ENCODE measurements at regions not wholly inside any gene's neighbourhood (a gene's known extent, or its start where the extent isn't known, plus 50 kb on each side); places are given as distances from the start of the nearest gene placed in this dataset.

- H2AFZ ChIP-seq (ENCODE audit: low read length), result no peak overlapping the region
- H3K79me2 ChIP-seq (ENCODE audit: control insufficient read depth, insufficient read depth, low read length), result no peaks in the 10 kb centered on the region
- no peak overlapping the region for H3K27ac ChIP-seq (ENCODE audit: insufficient read depth, low read length)
- no peaks in the 10 kb centered on the region for H3K4me1 ChIP-seq (ENCODE audit: control insufficient read depth, extremely low read depth, insufficient read depth, low read length)
- H3K4me2 ChIP-seq (ENCODE audit: extremely low read depth, insufficient read depth, low read length), result no peak overlapping the region
- no peak overlapping the region for H3K4me3 ChIP-seq (replicated peaks in 1 of 4; ENCODE audit: control extremely low read depth in 1 of 4, insufficient read depth in 1 of 4, low read depth in 3 of 4, low read length in 4 of 4)
- no peak for TF ChIP-seq EZH2 (IDR thresholded peaks at IDR 0.05; ENCODE audit: low read length, missing control alignments)
- no peak for DNase-seq (ENCODE audit: low read depth in 2 of 2)
- H3K36me3 ChIP-seq (ENCODE audit: control insufficient read depth, insufficient read depth, low read length), result no peaks in the 10 kb centered on the region
- no peaks in the 10 kb centered on the region for H3K27me3 ChIP-seq (ENCODE audit: control insufficient read depth, insufficient read depth, low read length)
- H4K20me1 ChIP-seq (ENCODE audit: control insufficient read depth, extremely low read depth, insufficient read depth, low read length), result no peaks in the 10 kb centered on the region
- H3K9ac ChIP-seq (ENCODE audit: insufficient read depth, low read length), result no peak overlapping the region
- H3K9me3 ChIP-seq (ENCODE audit: control insufficient read depth, insufficient read depth, low read depth, low read length), result no peaks in the 10 kb centered on the region
Measured at GRCh38 chr6:40796260-40797221, 209.4 kb upstream of the LRFN2 start.

GRCh38 chr6:40794586-40794985 is 207.4 kb upstream of the LRFN2 start:
- TF ChIP-seq CTCF (conservative IDR thresholded peaks at IDR 0.05 in 1 of 2, IDR thresholded peaks at IDR 0.05 in 1 of 2; ENCODE audit: low read depth in 1 of 2, low read length in 2 of 2) (no peak), EZH2 (IDR thresholded peaks at IDR 0.05; ENCODE audit: low read length, missing control alignments) (no peak)
- H3K4me2 ChIP-seq (ENCODE audit: extremely low read depth, insufficient read depth, low read length), result no peak overlapping the region
- no peaks in the 10 kb centered on the region for H3K36me3 ChIP-seq (ENCODE audit: control insufficient read depth, insufficient read depth, low read length)
- H3K9ac ChIP-seq (ENCODE audit: insufficient read depth, low read length), result no peak overlapping the region
- no peaks in the 10 kb centered on the region for H3K9me3 ChIP-seq (ENCODE audit: control insufficient read depth, insufficient read depth, low read depth, low read length)
- H3K79me2 ChIP-seq (ENCODE audit: control insufficient read depth, insufficient read depth, low read length), result no peaks in the 10 kb centered on the region
- no peak for DNase-seq (ENCODE audit: low read depth in 2 of 2)
- no peak overlapping the region for H3K4me3 ChIP-seq (replicated peaks in 1 of 4; ENCODE audit: control extremely low read depth in 1 of 4, insufficient read depth in 1 of 4, low read depth in 3 of 4, low read length in 4 of 4)
- H3K27me3 ChIP-seq (ENCODE audit: control insufficient read depth, insufficient read depth, low read length), result no peaks in the 10 kb centered on the region
- H4K20me1 ChIP-seq (ENCODE audit: control insufficient read depth, extremely low read depth, insufficient read depth, low read length), result no peaks in the 10 kb centered on the region
- H3K4me1 ChIP-seq (ENCODE audit: control insufficient read depth, extremely low read depth, insufficient read depth, low read length), result no peaks in the 10 kb centered on the region
- H2AFZ ChIP-seq (ENCODE audit: low read length), result no peak overlapping the region
- no peak overlapping the region for H3K27ac ChIP-seq (ENCODE audit: insufficient read depth, low read length)

GRCh38 chr6:40792183-40792582 is 205.0 kb upstream of the LRFN2 start:
- TF ChIP-seq CTCF (conservative IDR thresholded peaks at IDR 0.05 in 1 of 2, IDR thresholded peaks at IDR 0.05 in 1 of 2; ENCODE audit: low read depth in 1 of 2, low read length in 2 of 2) (no peak), EZH2 (IDR thresholded peaks at IDR 0.05; ENCODE audit: low read length, missing control alignments) (no peak)
- H3K79me2 ChIP-seq (ENCODE audit: control insufficient read depth, insufficient read depth, low read length), result no peaks in the 10 kb centered on the region
- H3K27me3 ChIP-seq (ENCODE audit: control insufficient read depth, insufficient read depth, low read length), result no peaks in the 10 kb centered on the region
- no peak overlapping the region for H3K4me3 ChIP-seq (replicated peaks in 1 of 4; ENCODE audit: control extremely low read depth in 1 of 4, insufficient read depth in 1 of 4, low read depth in 3 of 4, low read length in 4 of 4)
- H2AFZ ChIP-seq (ENCODE audit: low read length), result no peak overlapping the region
- no peak overlapping the region for H3K9ac ChIP-seq (ENCODE audit: insufficient read depth, low read length)
- H3K36me3 ChIP-seq (ENCODE audit: control insufficient read depth, insufficient read depth, low read length), result no peaks in the 10 kb centered on the region
- DNase-seq (ENCODE audit: low read depth in 2 of 2), result no peak
- no peaks in the 10 kb centered on the region for H3K9me3 ChIP-seq (ENCODE audit: control insufficient read depth, insufficient read depth, low read depth, low read length)
- H3K27ac ChIP-seq (ENCODE audit: insufficient read depth, low read length), result no peak overlapping the region
- H4K20me1 ChIP-seq (ENCODE audit: control insufficient read depth, extremely low read depth, insufficient read depth, low read length), result no peaks in the 10 kb centered on the region
- no peak overlapping the region for H3K4me2 ChIP-seq (ENCODE audit: extremely low read depth, insufficient read depth, low read length)
- H3K4me1 ChIP-seq (ENCODE audit: control insufficient read depth, extremely low read depth, insufficient read depth, low read length), result no peaks in the 10 kb centered on the region

All from fibroblast of lung (primary cell).